ENCODE measurements at regions not wholly inside any gene's neighbourhood (a gene's known extent, or its start where the extent isn't known, plus 50 kb on each side); places are given as distances from the start of the nearest gene placed in this dataset.
"Not testable (repeated sequence)": the region's sequence is repeated elsewhere in the genome, so short reads cannot be mapped to it uniquely, and the experiment has no call there.

DNA sequence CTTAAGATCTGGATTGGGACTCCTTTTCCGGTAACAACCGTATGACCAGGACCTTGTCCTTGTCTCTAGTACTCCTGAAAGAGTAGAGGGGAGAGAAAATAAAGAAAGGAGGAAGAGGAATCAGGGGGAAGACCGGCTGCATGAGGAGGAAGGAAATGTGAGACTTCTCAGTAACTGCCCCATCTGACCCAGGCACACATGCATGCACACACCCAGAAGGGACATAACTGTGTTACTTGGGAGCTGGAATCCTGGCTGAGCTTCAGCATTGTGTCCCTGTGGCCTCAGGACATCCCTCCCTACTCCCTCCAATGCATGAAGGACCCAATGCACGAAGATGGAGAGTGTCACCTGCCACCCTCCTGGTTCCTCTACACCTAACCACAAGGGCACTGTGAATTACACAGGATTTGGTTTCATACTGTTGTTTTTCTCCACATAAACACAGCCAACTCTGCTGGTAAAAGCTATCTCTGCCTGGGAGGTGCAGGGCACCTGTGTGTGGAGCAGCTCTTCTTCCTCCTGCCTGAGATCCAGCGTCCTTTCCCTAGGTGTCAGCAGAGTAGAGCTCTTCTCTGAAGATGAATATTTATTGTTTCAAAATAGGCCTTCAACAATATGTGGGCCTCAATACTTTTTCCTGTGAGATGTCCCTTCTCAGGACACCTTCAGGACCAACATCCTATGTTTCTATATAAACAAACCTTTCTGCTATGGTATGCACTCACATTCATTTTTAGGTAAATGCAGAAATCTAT is 574.1 kb upstream of the ID2 start:
- no peak for DNase-seq

GRCh38 chr2:8110716-8111115 is 571.1 kb upstream of the ID2 start:
- no peak for DNase-seq

GRCh38 chr2:8111193-8111592 is 570.7 kb upstream of the ID2 start:
- no peak for DNase-seq

GRCh38 chr2:8115456-8115855 is 566.4 kb upstream of the ID2 start:
- no peak for DNase-seq

DNA sequence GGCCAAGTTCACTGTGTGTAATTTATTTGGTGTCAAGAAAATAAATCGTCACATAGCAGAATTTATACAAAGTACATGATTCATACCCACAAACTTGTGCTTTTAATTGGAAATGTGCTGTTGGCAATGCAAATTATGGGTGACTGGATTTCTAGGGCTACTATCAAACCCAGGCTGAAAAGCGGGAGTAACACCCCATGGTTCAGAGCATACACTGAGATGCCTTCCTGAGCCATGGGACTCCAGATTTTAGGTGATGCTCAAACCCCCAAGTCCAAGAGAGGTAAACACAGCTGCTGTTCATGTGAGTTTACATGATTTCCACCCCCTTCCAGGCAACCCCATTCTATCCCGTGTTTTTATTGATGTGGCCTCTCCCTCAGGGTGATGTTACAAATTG is 565.9 kb upstream of the ID2 start:
- DNase-seq = no peak

- DNase-seq = no peak
Observed at GRCh38 chr2:8116661-8117060, 565.2 kb upstream of the ID2 start.

DNA sequence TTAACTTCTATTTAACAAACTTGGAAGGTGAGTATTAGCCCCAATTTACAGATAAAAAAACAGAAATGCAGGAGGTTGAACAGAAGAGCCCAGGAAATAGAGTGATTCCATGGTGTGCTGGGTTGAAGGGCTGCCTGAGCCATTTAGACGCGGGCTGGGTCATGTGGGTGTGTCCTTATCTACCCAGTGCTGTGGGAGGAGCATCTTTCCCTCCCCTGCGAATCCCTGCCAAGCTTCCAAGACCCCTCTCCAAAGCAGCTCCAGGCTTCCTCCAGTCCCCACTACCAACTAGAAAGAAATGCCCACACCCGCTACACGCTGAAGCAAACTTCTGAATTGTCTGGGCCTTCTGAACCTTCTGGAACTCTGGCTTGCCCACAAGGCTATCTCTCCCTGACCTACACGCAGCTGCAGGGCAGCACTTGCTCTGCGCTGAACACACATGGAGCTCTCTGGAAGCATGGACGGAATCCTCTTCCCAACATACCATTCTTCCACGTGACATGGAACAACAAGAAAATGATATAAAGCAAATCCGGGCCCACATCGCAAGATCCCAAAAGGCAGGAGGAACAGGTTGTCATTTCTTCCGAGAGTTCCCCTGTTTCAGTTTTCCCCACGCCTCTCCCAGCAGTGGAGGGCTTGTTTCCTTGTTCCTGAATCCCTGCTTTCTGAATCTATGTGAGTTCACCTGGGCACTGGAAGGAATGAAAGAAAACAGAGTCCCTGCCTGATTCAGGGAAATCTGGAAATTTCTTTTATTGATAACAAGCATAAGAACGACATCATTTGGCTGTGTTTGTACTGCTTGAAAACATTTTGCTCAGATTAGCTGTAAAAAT is 562.7 kb upstream of the ID2 start:
- no peak for DNase-seq

DNA sequence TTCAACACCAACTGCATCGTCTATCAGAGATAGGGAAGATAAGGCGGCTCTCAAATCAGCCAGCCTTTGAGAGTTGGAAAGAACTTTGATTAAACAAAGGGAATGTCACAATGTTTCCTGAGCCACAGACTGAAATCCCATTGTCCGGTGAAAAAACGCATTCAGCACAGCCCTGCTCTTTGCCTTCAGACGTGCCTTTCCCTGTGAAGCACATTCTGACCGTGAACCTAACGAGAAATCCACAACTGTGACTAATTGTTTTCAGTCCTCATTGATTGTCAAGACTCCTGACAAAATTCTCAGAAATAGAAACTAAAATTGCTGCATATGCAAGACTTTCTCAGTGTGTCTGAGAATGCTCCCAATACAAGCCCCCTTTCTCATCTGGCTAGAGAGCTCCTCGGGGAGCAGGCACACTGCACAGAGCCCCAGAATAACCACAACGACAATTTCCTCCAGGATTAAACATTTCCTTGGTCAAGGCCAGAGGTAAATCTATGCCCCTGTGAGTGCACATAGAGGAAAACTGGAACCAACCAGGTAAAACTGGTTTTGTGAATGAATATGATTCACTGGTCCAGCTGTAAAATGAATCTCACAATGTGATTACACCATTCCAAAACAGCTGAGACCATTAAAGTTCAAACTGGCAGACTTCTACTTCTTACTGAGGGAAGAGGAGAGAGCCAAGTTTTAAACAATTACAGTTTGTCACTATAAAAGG is 561.9 kb upstream of the ID2 start:
- no peak for DNase-seq

- no peak for DNase-seq
Observed at GRCh38 chr2:8120506-8120860, 561.4 kb upstream of the ID2 start.

DNA sequence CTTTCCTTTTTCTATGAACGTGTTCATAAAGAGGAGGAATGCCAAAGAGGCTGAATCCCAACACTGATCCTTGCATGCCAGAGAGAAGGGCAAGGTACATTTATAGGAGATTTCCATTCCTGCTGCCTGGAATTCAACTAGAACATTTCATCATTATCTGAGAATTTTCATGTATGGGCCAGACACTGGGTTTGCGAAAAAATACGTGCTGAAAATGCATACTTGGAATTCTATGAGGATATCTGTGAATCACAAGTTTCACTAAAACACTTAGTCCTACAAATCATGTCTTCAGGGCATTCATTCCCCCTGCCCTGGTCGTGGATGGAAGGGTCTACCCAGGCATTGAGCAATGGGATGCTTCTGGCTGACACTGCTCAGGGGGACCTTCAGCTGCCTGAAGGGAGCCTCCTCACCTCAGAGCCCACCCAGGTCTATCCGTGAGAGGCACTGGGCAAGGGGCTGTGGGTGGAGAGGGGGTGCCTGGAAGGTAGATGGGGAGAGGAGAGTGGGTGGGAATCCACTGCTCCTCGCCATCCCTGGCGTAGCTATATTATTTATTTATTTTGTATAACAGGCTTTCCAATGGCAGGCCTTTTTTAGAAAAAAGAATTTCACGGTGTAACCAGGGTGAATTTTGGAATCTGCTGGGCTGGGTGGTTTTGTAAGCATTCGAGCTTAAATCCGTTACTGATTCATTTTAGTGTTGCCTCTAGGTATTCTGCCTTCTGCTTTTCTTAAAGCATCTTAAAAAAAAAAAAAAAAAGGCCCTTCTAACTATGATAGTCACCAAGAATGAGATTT is 560.6 kb upstream of the ID2 start:
- DNase-seq = no peak

- no peak for DNase-seq
Observed at GRCh38 chr2:8121826-8122513, 559.9 kb upstream of the ID2 start.

DNA sequence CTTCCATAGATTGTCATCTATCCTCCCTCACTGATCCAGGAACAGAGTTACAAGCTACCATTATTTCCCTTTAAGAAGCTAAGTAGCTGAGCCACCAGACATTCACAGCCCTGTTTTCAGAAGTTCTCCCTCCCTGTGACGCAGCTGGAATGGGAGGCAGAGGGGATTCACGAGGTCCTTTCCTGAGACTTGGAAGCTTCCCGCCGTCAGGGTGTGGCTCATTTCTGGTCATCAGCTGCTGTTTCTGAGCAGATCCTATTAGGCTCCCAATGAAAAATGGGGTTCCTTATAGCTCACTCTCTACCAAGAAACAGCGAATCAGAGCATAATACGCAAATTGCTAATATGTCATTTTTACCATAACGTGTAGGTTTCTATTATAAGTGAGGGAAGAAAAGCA is 559.3 kb upstream of the ID2 start:
- DNase-seq = no peak

DNA sequence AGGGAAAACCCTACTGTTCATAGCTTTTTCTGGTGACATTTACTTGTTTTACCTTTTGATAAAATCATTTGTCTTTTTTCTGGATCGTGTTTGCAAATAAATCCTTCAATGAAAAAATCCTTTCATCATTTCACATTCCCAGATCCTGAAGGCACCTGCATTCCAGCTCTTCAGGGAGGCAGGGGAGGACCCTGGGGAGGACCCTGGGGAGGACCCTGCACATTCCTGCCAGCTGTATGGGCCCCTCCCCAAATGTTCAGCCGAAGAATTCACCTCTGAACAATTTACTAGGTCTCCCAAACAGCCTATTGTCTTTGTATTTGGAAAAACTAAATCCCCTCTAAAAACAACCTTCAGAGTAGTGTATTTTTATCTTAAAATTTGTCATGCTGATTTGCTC is 558.4 kb upstream of the ID2 start:
- DNase-seq = no peak

- no peak for DNase-seq
Observed at GRCh38 chr2:8125741-8126711, 555.8 kb upstream of the ID2 start.

GRCh38 chr2:8126783-8127182 is 555.1 kb upstream of the ID2 start:
- no peak for DNase-seq

GRCh38 chr2:8131423-8131822 is 550.4 kb upstream of the ID2 start:
- not testable (repeated sequence) for DNase-seq

DNA sequence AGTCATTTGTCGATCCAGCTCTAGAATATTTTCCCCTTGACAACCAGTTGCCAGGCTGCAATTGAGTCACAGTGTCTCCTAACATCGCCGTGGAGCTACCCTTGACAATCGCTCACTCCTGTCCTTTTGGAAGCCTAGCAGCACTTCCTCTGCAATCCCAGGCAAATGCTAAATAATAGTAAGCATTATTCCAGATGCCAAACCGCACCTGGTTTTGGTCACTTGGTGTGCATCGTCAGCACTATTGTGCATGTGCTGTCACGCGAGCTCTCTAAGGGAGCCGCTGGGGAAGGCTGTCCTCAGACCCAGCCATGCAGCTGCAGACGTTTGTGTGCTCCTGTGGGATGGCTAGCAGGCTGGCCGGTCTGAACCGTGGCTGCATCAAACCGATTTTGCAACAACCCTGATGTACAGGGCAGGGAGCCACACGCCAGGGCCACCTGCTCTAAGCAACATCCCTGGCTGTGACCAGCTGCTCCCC is 549.5 kb upstream of the ID2 start:
- no peak for DNase-seq

DNA sequence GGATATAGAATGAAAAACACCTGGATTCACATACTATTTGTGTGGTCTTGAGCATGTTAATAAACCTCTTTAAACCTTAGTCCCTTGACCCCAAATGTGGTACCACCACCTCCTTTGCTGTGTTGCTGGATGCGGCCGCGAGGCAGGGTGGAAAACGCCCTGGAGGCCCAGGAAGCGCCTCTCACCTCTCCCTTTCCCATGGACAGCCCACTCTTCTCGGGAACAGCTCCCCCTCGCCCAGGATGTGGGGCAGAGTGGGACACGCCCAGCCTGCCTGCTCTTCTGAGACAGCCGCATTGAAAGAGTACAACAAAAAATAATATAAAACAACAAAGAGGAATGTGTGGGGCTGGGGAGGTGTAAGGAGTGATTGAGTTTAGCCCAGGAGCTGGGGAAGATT is 549.0 kb upstream of the ID2 start:
- DNase-seq = no peak

DNA sequence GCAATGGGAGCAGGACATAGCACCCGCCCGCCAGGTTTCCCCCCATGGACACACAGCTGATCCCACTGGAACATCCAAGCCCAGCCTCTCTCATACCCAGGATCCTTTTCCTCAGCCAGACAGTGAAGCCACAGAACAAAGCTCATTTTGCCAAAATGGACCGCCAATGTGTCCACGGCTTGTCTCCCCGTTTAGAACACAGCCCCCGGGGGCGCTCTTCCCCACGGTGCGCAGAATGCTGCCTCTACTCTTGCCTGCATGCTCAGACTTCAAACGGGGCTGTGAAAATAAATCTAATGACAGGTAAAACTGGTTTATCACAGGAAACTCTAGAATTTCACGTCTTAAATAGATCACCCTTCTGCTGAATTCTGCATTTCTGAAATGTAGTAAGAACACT is 548.5 kb upstream of the ID2 start:
- DNase-seq = no peak

GRCh38 chr2:8133913-8134472 is 547.9 kb upstream of the ID2 start:
- DNase-seq = no peak
